Sigmoid colon (tissue), 6 donors: ENCODE measurements at regions not wholly inside any gene's neighbourhood (a gene's known extent, or its start where the extent isn't known, plus 50 kb on each side); places are given as distances from the start of the nearest gene placed in this dataset.

Experiments
- DNase-seq: peaks from one replicate; pipeline ENCODE4 v3.0.0-alpha.2; 2019
- H3K27ac ChIP-seq, 4 donors: fragments of 200-600 bp; sonication (generic); one replicate each; pipeline ENCODE4 v1.5.1; 2016 to 2019; ENCODE audit warnings: mild to moderate bottlenecking in 1 of 4
- H3K27me3 ChIP-seq, 3 donors: fragments of 200-600 bp; sonication (generic); one replicate each; pipeline ENCODE4 v1.5.1; 2019; ENCODE audit warnings: mild to moderate bottlenecking in 1 of 3
- H3K36me3 ChIP-seq, 4 donors: fragments of 200-600 bp; sonication (generic); one replicate each; pipeline ENCODE4 v1.5.1; 2016 to 2019
- H3K4me1 ChIP-seq, 4 donors: fragments of 200-600 bp; sonication (generic); one replicate each; pipeline ENCODE4 v1.5.1; 2017 to 2019
- H3K4me3 ChIP-seq, 4 donors: fragments of 200-600 bp; sonication (generic); one replicate each; pipeline ENCODE4 v1.5.1; 2017 to 2019; ENCODE audit warnings: mild to moderate bottlenecking in 2 of 4, moderate library complexity in 1 of 4
- H3K9me3 ChIP-seq, 4 donors: fragments of 200-600 bp in 3 of 4; sonication (generic) in 3 of 4; one replicate each; pipeline versions ENCODE4 v1.5.1 to v1.6.1; 2013 to 2019
- CTCF ChIP-seq, 4 experiments: fragments of 450-650 bp in 3 of 4; fragments of 200-600 bp in 1 of 4; IDR thresholded peaks; one replicate each; pipeline ENCODE4 v1.5.1; 2016 to 2019; ENCODE audit warnings: antibody characterized with exemption in 4 of 4, mild to moderate bottlenecking in 3 of 4, moderate library complexity in 2 of 4
- EP300 ChIP-seq, 4 donors: sonication (generic); formaldehyde crosslinking; IDR thresholded peaks; one replicate each; pipeline ENCODE4 v1.6.1; 2017; ENCODE audit warnings: antibody characterized with exemption in 4 of 4
- POLR2A ChIP-seq, 2 donors: fragments of 450-650 bp; IDR thresholded peaks; one replicate each; pipeline ENCODE4 v1.6.1; 2016; ENCODE audit warnings: antibody characterized with exemption in 2 of 2, mild to moderate bottlenecking in 2 of 2, moderate library complexity in 2 of 2
- POLR2AphosphoS5 ChIP-seq, 4 donors: sonication (generic); formaldehyde crosslinking; IDR thresholded peaks; one replicate each; pipeline ENCODE4 v1.6.1; 2017; ENCODE audit warnings: antibody characterized with exemption in 4 of 4
- WGBS, 2 donors: extraction: QIAGEN DNeasy Blood & Tissue Kit; methylation state at CpG; one replicate each; pipeline ENCODE4 v1.1.7; 2013; 5-methylcytosine and 5-hydroxymethylcytosine counted together
- intact Hi-C: fragments of 100-400 bp; cut with DNase I; formaldehyde crosslinking; loops from one replicate; pipeline ENCODE4 v1.15.1; 2023
- donor health status: healthy with polysubstance abuse.
- donor health status: healthy.

GRCh38 chr2:153420394-153420793 is 58.2 kb downstream of the RPRM start:
- intact Hi-C loops, result no loop called here
- no peak for DNase-seq
- no peak overlapping the region for H3K4me3 ChIP-seq
- WGBS, 2 donors, result 86 to 95% methylated on average over 1 of the region's 1 CpG
- TF ChIP-seq POLR2A (IDR thresholded peaks at IDR 0.05), result no peak
- TF ChIP-seq POLR2AphosphoS5 (IDR thresholded peaks at IDR 0.05), result no peak
- no peak for TF ChIP-seq CTCF (IDR thresholded peaks at IDR 0.05)
- TF ChIP-seq EP300 (IDR thresholded peaks at IDR 0.05), result no peak
- no peaks in the 10 kb centered on the region for H3K36me3 ChIP-seq
- H3K4me1 ChIP-seq, result peaks cover 0 to 8% (median 0%) of the 10 kb centered on the region in 4 donors
- no peaks in the 10 kb centered on the region for H3K27me3 ChIP-seq
- no peak overlapping the region for H3K27ac ChIP-seq
- no peaks in the 10 kb centered on the region for H3K9me3 ChIP-seq

DNA sequence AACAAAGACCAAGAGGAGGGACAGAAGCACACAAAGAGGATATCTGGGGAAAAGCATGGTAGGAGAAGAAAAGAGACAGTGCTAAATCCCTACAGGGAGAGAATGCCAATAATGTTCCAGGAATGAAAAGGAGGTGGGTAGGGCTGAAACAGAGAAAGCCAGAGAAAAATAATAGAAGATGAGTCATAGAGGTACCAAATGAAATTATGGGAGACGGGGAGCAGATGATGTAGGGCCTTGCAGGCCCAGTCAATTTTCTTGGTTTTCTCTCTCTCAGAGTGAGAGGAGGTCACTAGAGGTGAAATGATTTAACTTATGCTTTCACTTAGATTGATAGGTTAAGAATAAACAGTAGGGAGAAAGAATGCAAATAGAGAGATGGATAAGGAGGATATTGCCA is 61.5 kb downstream of the RPRM start:
- TF ChIP-seq POLR2AphosphoS5 (IDR thresholded peaks at IDR 0.05), result no peak
- TF ChIP-seq EP300 (IDR thresholded peaks at IDR 0.05), result no peak
- no peak for TF ChIP-seq CTCF (IDR thresholded peaks at IDR 0.05)
- no peak for TF ChIP-seq POLR2A (IDR thresholded peaks at IDR 0.05)
- Histone ChIP-seq H3K27ac (no peak overlapping the region), H3K36me3 (no peaks in the 10 kb centered on the region), H3K4me1 (peaks cover 0 to 10% (median 0%) of the 10 kb centered on the region in 4 donors), H3K27me3 (no peaks in the 10 kb centered on the region), H3K4me3 (no peak overlapping the region), H3K9me3 (no peaks in the 10 kb centered on the region)
- 80 to 84% methylated on average over 1 of the region's 1 CpG for WGBS, 2 donors
- intact Hi-C loops, result no loop called here
- no peak for DNase-seq

- DNase-seq, result no peak
Measured at GRCh38 chr2:153416071-153416470, 62.5 kb downstream of the RPRM start.

DNA sequence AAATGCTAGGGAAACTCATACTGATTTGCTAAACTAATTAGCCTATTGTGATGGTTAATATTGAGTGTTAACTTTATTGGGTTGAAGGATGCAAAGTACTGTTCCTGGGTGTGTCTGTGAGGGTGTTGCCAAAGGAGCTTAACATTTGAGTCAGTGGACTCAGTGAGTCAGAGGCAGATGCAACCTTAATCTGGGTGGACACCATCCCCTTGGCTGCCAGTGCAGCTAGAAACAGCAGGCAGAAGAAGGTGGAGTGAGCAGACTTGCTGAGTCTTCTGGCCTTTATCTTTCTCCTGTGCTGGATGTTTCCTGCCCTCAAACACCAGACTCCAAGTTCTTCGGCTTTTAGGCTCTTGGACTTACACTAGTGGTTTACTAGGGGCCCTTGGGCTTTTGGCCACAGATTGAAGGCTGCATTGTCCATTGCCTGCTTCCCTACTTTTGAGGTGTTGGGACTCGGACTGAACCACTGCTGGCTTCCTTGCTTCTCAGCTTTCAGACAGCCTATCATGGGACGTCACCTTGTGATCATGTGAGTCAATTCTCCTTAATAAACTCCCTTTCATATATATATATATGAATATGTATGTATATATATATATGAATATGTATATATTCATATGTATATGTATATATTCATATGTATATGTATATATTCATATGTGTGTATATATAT is 69.7 kb downstream of the RPRM start:
- WGBS, 2 donors, result 68 to 78% methylated on average over 3 of the region's 3 CpGs
- Histone ChIP-seq H3K9me3 (no peaks in the 10 kb centered on the region), H3K27me3 (no peaks in the 10 kb centered on the region), H3K4me1 (no peaks in the 10 kb centered on the region), H3K36me3 (no peaks in the 10 kb centered on the region), H3K27ac (no peak overlapping the region), H3K4me3 (no peak overlapping the region)
- intact Hi-C loops, result no loop called here
- no peak for TF ChIP-seq POLR2AphosphoS5 (IDR thresholded peaks at IDR 0.05)
- TF ChIP-seq CTCF (IDR thresholded peaks at IDR 0.05), result no peak
- no peak for TF ChIP-seq POLR2A (IDR thresholded peaks at IDR 0.05)
- TF ChIP-seq EP300 (IDR thresholded peaks at IDR 0.05), result no peak
- no peak for DNase-seq

More at GRCh38 chr2:153416071-153416470, 62.5 kb downstream of the RPRM start:
- Histone ChIP-seq H3K36me3 (no peaks in the 10 kb centered on the region), H3K4me3 (no peak overlapping the region), H3K27ac (no peak overlapping the region), H3K4me1 (peaks cover 0 to 10% (median 0%) of the 10 kb centered on the region in 4 donors), H3K27me3 (no peaks in the 10 kb centered on the region), H3K9me3 (no peaks in the 10 kb centered on the region)
- intact Hi-C loops, result no loop called here
- TF ChIP-seq POLR2A (IDR thresholded peaks at IDR 0.05), result no peak
- TF ChIP-seq POLR2AphosphoS5 (IDR thresholded peaks at IDR 0.05), result no peak
- TF ChIP-seq EP300 (IDR thresholded peaks at IDR 0.05), result no peak
- no peak for TF ChIP-seq CTCF (IDR thresholded peaks at IDR 0.05)
- 55 to 56% methylated on average over 1 of the region's 1 CpG for WGBS, 2 donors

DNA sequence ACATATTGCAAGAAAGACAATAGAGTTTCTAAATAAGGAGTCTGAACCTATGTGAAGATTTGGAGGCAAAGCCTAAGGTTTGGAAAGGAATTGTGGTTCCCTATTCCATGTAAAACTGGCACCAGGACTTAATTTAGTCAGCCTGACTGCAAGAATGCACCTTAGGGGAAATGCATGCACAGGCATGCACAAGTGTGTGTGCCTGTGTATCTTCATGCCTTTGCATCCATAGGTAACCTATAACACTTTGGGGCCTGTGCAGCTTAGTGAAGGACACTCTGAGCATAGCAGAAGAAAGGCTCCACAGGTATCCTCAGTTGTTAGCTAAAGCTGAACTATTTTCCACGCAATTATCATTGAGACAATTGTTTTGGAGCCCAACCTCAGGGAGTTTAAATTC is 73.4 kb downstream of the RPRM start:
- no peaks in the 10 kb centered on the region for H3K9me3 ChIP-seq
- no peak for TF ChIP-seq EP300 (IDR thresholded peaks at IDR 0.05)
- TF ChIP-seq POLR2A (IDR thresholded peaks at IDR 0.05), result no peak
- no peak for TF ChIP-seq POLR2AphosphoS5 (IDR thresholded peaks at IDR 0.05)
- TF ChIP-seq CTCF (IDR thresholded peaks at IDR 0.05), result no peak
- no peaks in the 10 kb centered on the region for H3K4me1 ChIP-seq
- no peaks in the 10 kb centered on the region for H3K27me3 ChIP-seq
- intact Hi-C loops, result no loop called here
- DNase-seq, result no peak
- 66 to 81% methylated on average over 1 of the region's 1 CpG for WGBS, 2 donors
- H3K27ac ChIP-seq, result no peak overlapping the region
- H3K36me3 ChIP-seq, result no peaks in the 10 kb centered on the region
- no peak overlapping the region for H3K4me3 ChIP-seq
